Prostate gland (tissue), 2 donors: ENCODE measurements at regions not wholly inside any gene's neighbourhood (a gene's known extent, or its start where the extent isn't known, plus 50 kb on each side); places are given as distances from the start of the nearest gene placed in this dataset.

ENCODE experiments used
- DNase-seq: peaks from one replicate; pipeline ENCODE4 v3.0.0-alpha.2; 2019; ENCODE audit warnings: low spot score
- H3K27ac ChIP-seq, 2 donors: fragments of 200-600 bp; sonication (generic); 2 replicates each; pipeline ENCODE4 v1.5.1; 2017 to 2019
- H3K27me3 ChIP-seq: fragments of 200-600 bp; sonication (generic); replicated peaks from 2 replicates; pipeline ENCODE4 v1.5.1; 2019; ENCODE audit not compliant: insufficient read depth
- H3K36me3 ChIP-seq, 2 donors: fragments of 200-600 bp; sonication (generic); 1 replicate in 1 of 2; 2 replicates in 1 of 2; pipeline versions ENCODE4 v1.5.1 to v1.8.1; 2017 to 2019
- H3K4me1 ChIP-seq: fragments of 200-600 bp; sonication (generic); replicated peaks from 2 replicates; pipeline ENCODE4 v1.5.1; 2019
- H3K4me3 ChIP-seq, 2 donors: fragments of 200-600 bp; sonication (generic); 2 replicates each; pipeline ENCODE4 v1.5.1; 2017 to 2019
- H3K9me3 ChIP-seq: fragments of 200-600 bp; sonication (generic); 2 replicates; pipeline ENCODE4 v1.5.1; 2017
- CTCF ChIP-seq, 4 experiments: fragments of 200-600 bp in 2 of 4; fragments of 450-650 bp in 2 of 4; sonication (generic) in 2 of 4; IDR thresholded peaks; 1 replicate in 3 of 4; 2 replicates in 1 of 4; pipeline ENCODE4 v1.5.1; 2016 to 2019; ENCODE audit warnings: antibody characterized with exemption in 4 of 4, mild to moderate bottlenecking in 2 of 4, moderate library complexity in 2 of 4
- POLR2A ChIP-seq: fragments of 450-650 bp; IDR thresholded peaks from one replicate; pipeline ENCODE4 v1.6.1; 2016; ENCODE audit warnings: antibody characterized with exemption, mild to moderate bottlenecking
- POLR2AphosphoS5 ChIP-seq: sonication (generic); formaldehyde crosslinking; IDR thresholded peaks from one replicate; pipeline ENCODE4 v1.6.1; 2017; ENCODE audit warnings: antibody characterized with exemption
- WGBS: methylation state at CpG from one replicate; pipeline ENCODE4 v1.1.5; 2018; 5-methylcytosine and 5-hydroxymethylcytosine counted together
- intact Hi-C: fragments of 100-400 bp; cut with DNase I; formaldehyde crosslinking; loops from one replicate; pipeline ENCODE4 v1.14.2; 2022

- Histone ChIP-seq H3K36me3 (no peaks in the 10 kb centered on the region), H3K27me3 (no peaks in the 10 kb centered on the region), H3K27ac (no peak overlapping the region), H3K4me3 (no peak overlapping the region), H3K4me1 (no peaks in the 10 kb centered on the region), H3K9me3 (no peaks in the 10 kb centered on the region)
- intact Hi-C loops, result no loop called here
- no peak for DNase-seq
- TF ChIP-seq POLR2AphosphoS5 (no peak), CTCF (IDR thresholded peaks at IDR 0.05) (no peak), POLR2A (no peak)
- WGBS, result 93% methylated on average over 2 of the region's 2 CpGs
Observed at GRCh38 chr3:18586076-18586475, 160.9 kb upstream of the SATB1 start.

GRCh38 chr3:18585004-18585968 is 160.1 kb upstream of the SATB1 start:
- H3K27me3 ChIP-seq, result no peaks in the 10 kb centered on the region
- no peak overlapping the region for H3K27ac ChIP-seq
- no peak for TF ChIP-seq POLR2AphosphoS5
- no peak for TF ChIP-seq CTCF (IDR thresholded peaks at IDR 0.05)
- no peak for TF ChIP-seq POLR2A
- 95% methylated on average over 1 of the region's 1 CpG for WGBS
- H3K9me3 ChIP-seq, result no peaks in the 10 kb centered on the region
- H3K4me3 ChIP-seq, result no peak overlapping the region
- intact Hi-C loops, result no loop called here
- no peaks in the 10 kb centered on the region for H3K36me3 ChIP-seq
- no peaks in the 10 kb centered on the region for H3K4me1 ChIP-seq
- no peak for DNase-seq

- no peaks in the 10 kb centered on the region for H3K9me3 ChIP-seq
- H3K36me3 ChIP-seq, result no peaks in the 10 kb centered on the region
- intact Hi-C loops, result no loop called here
- TF ChIP-seq CTCF (IDR thresholded peaks at IDR 0.05), result no peak
- no peak for TF ChIP-seq POLR2AphosphoS5
- no peak for TF ChIP-seq POLR2A
- no peak overlapping the region for H3K4me3 ChIP-seq
- 60% methylated on average over 2 of the region's 2 CpGs for WGBS
- DNase-seq, result no peak
- no peaks in the 10 kb centered on the region for H3K4me1 ChIP-seq
- no peak overlapping the region for H3K27ac ChIP-seq
- H3K27me3 ChIP-seq, result no peaks in the 10 kb centered on the region
Observed at GRCh38 chr3:18580268-18580667, 155.1 kb upstream of the SATB1 start.

- no peak for DNase-seq
- intact Hi-C loops, result no loop called here
- WGBS, result 38% methylated on average over 3 of the region's 3 CpGs
Observed at GRCh38 chr3:18579661-18580060, 154.5 kb upstream of the SATB1 start.

More at GRCh38 chr3:18579661-18580060, 154.5 kb upstream of the SATB1 start:
- TF ChIP-seq POLR2A (no peak), CTCF (IDR thresholded peaks at IDR 0.05) (no peak), POLR2AphosphoS5 (no peak)
- H3K4me3 ChIP-seq, result no peak overlapping the region
- no peaks in the 10 kb centered on the region for H3K27me3 ChIP-seq
- H3K36me3 ChIP-seq, result no peaks in the 10 kb centered on the region
- H3K4me1 ChIP-seq, result no peaks in the 10 kb centered on the region
- H3K27ac ChIP-seq, result no peak overlapping the region
- H3K9me3 ChIP-seq, result no peaks in the 10 kb centered on the region
